Right lobe of liver (tissue), 6 donors: ENCODE measurements at regions not wholly inside any gene's neighbourhood (a gene's known extent, or its start where the extent isn't known, plus 50 kb on each side); places are given as distances from the start of the nearest gene placed in this dataset.

ENCODE experiments used
- ATAC-seq, 4 donors: fragments of 200-7000 bp; cut with Tn5 transposase; one replicate each; pipeline ENCODE4 v1.9.1; 2020; ENCODE audit warnings: mild to moderate bottlenecking in 4 of 4, moderate library complexity in 4 of 4
- DNase-seq, 3 donors: peaks; one replicate each; pipeline ENCODE4 v3.0.0-alpha.2; 2020
- H3K27ac ChIP-seq, 3 donors: fragments of 200-600 bp; one replicate each; pipeline ENCODE4 v1.8.0; 2022
- H3K27me3 ChIP-seq, 2 donors: fragments of 200-600 bp; one replicate each; pipeline ENCODE4 v1.8.0; 2022
- H3K36me3 ChIP-seq, 4 donors: fragments of 200-600 bp; sonication (generic) in 1 of 4; one replicate each; pipeline versions ENCODE4 v1.5.1 to v1.8.0; 2017 to 2022; ENCODE audit warnings: control low read depth in 1 of 4
- H3K4me1 ChIP-seq, 4 donors: fragments of 200-600 bp; sonication (generic) in 1 of 4; one replicate each; pipeline versions ENCODE4 v1.5.1 to v1.8.0; 2017 to 2022; ENCODE audit warnings: control low read depth in 1 of 4
- H3K4me3 ChIP-seq, 3 donors: fragments of 200-600 bp; one replicate each; pipeline ENCODE4 v1.8.0; 2022
- H3K9me3 ChIP-seq, 4 donors: fragments of 200-600 bp; sonication (generic) in 1 of 4; one replicate each; pipeline versions ENCODE4 v1.5.1 to v1.8.0; 2017 to 2022; ENCODE audit warnings: control low read depth in 1 of 4
- POLR2A ChIP-seq: fragments of 450-650 bp; IDR thresholded peaks from one replicate; pipeline ENCODE4 v1.6.1; 2017; ENCODE audit warnings: antibody characterized with exemption, mild to moderate bottlenecking
- WGBS: methylation state at CpG from one replicate; pipeline ENCODE4 v1.1.6; 2018; ENCODE audit warnings: low coverage, low lambda C conversion rate; ENCODE audit not compliant: insufficient coverage; ENCODE audit errors: missing lambda C conversion rate; 5-methylcytosine and 5-hydroxymethylcytosine counted together
- intact Hi-C, 2 donors: fragments of 100-400 bp; cut with DNase I; formaldehyde crosslinking; loops; one replicate each; pipeline versions ENCODE4 v1.11.2 to v1.14.1; 2022
- TF ChIP-seq, protein P1 (sequence below), 4 donors: fragments of 200-600 bp in 3 of 4; fragments of 450-650 bp in 1 of 4; IDR thresholded peaks; one replicate each; pipeline versions ENCODE4 v1.5.1 to v1.8.0; 2016 to 2022; ENCODE audit warnings: antibody characterized with exemption in 4 of 4, mild to moderate bottlenecking in 2 of 4
- donor health status: DM: no; HTN: yes; CAD: no.
- donor health status: DM: no; HTN: no; CAD: no.
- donor health status: DM: no; HTN: no; CAD: no.
- donor health status: DM: no; HTN: yes; CAD: no.
- donor health status: DM: no; HTN: yes; CAD: no.

DNA sequence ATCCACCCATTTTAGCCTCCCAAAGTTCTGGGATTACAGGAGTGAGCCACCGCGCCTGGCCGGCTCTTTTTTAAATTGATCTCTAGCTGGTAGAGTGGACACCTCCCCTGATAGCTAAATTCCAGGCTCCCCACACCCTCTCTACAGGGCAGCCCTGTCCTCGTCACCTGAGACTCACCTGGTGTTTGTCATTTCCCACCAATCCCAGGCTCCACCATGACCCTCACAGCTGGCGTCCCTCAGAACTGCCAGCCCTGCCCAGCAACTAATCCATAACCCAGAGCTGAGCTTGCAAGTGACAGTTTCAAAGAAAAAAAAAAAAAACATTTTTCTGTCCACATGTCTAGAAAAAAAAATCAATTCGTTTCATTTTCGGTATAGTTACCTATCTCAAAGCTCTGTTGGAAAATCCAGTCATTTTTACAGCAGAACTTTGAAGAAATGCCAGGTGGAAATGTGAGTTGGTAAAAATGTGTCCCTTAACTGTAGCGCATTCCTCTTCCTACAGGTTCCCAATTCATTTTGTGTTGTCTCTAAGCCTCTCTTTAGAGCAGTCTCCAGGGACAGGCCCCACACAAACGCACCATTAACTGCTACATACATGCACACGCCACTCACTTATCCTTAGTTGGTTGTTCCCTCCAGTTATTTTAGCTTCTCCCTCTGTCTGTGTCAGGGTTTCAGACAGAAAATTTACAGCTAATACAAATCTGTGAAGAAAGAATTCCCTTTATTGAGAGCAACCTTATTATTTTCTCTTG is 294.7 kb downstream of the FBXO15 start:
- DNase-seq: no peak
- H3K9me3 ChIP-seq: no peaks in the 10 kb centered on the region
- no peak overlapping the region for H3K27ac ChIP-seq
- intact Hi-C loops: no loop called here
- H3K4me1 ChIP-seq: no peaks in the 10 kb centered on the region
- no peaks in the 10 kb centered on the region for H3K36me3 ChIP-seq
- no peak for ATAC-seq
- no peak overlapping the region for H3K4me3 ChIP-seq
- 47% methylated on average over 7 of the region's 10 CpGs for WGBS
- H3K27me3 ChIP-seq: no peaks in the 10 kb centered on the region
- no peak for TF ChIP-seq POLR2A
- TF ChIP-seq, protein P1, sequence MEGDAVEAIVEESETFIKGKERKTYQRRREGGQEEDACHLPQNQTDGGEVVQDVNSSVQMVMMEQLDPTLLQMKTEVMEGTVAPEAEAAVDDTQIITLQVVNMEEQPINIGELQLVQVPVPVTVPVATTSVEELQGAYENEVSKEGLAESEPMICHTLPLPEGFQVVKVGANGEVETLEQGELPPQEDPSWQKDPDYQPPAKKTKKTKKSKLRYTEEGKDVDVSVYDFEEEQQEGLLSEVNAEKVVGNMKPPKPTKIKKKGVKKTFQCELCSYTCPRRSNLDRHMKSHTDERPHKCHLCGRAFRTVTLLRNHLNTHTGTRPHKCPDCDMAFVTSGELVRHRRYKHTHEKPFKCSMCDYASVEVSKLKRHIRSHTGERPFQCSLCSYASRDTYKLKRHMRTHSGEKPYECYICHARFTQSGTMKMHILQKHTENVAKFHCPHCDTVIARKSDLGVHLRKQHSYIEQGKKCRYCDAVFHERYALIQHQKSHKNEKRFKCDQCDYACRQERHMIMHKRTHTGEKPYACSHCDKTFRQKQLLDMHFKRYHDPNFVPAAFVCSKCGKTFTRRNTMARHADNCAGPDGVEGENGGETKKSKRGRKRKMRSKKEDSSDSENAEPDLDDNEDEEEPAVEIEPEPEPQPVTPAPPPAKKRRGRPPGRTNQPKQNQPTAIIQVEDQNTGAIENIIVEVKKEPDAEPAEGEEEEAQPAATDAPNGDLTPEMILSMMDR (IDR thresholded peaks at IDR 0.05): no peak

DNA sequence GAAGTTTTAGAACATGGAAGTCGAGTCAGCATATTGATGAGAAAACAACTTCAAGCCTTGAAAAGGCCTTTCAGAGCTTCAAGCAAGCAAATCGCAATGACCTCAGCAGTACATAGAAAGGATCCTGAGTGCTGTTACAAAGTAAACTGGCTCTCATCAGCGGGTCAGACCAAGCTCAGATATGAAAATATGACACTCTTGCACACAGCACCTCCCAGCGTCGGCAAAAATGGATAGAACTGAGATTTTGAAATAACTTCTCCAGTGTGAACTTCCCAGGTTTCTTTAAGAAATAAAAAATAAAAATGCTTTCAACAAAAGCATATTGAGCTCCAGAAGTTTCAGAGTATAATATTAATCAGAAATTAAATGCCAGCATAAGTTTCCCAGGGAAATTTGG is 296.9 kb downstream of the FBXO15 start:
- Histone ChIP-seq H3K27me3 (no peaks in the 10 kb centered on the region), H3K9me3 (no peaks in the 10 kb centered on the region), H3K27ac (no peak overlapping the region), H3K4me1 (no peaks in the 10 kb centered on the region), H3K36me3 (no peaks in the 10 kb centered on the region), H3K4me3 (no peak overlapping the region)
- WGBS: 66% methylated on average over 5 of the region's 5 CpGs
- no peak for DNase-seq
- no peak for TF ChIP-seq POLR2A
- TF ChIP-seq, protein P1 (IDR thresholded peaks at IDR 0.05): no peak
- intact Hi-C loops: no loop called here
- ATAC-seq: no peak

DNA sequence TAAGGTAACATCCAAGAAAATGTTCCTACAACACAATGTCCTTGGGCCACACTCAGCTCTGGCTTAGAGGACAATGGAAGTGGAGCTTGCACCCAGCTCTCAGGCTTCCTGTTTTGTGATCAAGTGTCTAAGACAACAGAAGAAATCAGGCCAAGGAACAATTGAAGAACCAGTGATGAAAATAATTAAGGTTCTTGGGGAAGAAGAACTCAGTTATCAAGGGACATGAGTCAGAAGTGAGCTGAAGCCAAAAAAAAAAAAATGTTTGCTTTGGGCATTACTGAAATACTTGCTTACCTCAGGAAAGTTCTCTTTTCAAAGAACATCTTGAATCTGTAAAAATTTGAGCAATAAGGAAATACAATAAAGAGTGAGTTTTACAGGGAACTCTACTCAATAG is 299.0 kb downstream of the FBXO15 start:
- intact Hi-C loops: loop anchor here (5.0 to 10.0 kb wide), 2 partner anchors 1084 to 1086 kb away; no protein-coding TSS in a partner anchor
- Histone ChIP-seq H3K4me1 (no peaks in the 10 kb centered on the region), H3K9me3 (no peaks in the 10 kb centered on the region), H3K4me3 (no peak overlapping the region), H3K36me3 (no peaks in the 10 kb centered on the region), H3K27me3 (no peaks in the 10 kb centered on the region), H3K27ac (no peak overlapping the region)
- DNase-seq (no peak), ATAC-seq (no peak)
- TF ChIP-seq, protein P1 (IDR thresholded peaks at IDR 0.05): no peak
- TF ChIP-seq POLR2A: no peak

DNA sequence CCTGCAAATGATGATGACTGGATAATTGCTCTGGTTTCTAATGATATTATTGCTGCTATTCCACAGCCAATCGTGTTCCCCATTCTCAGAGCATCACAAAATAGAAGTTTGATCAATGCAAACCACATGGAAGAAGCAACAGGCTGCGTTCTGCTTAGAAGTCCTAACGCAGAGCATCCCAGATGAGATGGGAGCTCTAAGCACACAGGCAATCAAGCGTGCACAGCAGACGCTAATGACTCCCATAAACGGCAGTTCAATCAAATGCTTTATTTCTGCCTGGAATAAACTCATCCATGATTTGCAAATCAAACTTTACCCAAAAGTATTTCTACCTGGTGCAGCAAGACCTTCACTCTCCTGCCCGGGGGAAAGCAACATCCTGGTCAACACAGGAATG is 304.2 kb downstream of the FBXO15 start:
- intact Hi-C loops: loop anchor here in 1 of 2 donors (10.0 kb wide), 1 partner anchor 1079 kb away; no protein-coding TSS in a partner anchor
- TF ChIP-seq, protein P1 (IDR thresholded peaks at IDR 0.05): no peak
- TF ChIP-seq POLR2A: no peak
- peaks cover 0 to 4% (median 0%) of the 10 kb centered on the region in 4 donors for H3K4me1 ChIP-seq
- WGBS: 42% methylated on average over 7 of the region's 7 CpGs
- H3K27me3 ChIP-seq: no peaks in the 10 kb centered on the region
- H3K36me3 ChIP-seq: no peaks in the 10 kb centered on the region
- no peak overlapping the region for H3K27ac ChIP-seq
- no peak for DNase-seq
- H3K9me3 ChIP-seq: no peaks in the 10 kb centered on the region
- H3K4me3 ChIP-seq: no peak overlapping the region
- no peak for ATAC-seq
